ENCODE measurements at regions not wholly inside any gene's neighbourhood (a gene's known extent, or its start where the extent isn't known, plus 50 kb on each side); places are given as distances from the start of the nearest gene placed in this dataset.

DNA sequence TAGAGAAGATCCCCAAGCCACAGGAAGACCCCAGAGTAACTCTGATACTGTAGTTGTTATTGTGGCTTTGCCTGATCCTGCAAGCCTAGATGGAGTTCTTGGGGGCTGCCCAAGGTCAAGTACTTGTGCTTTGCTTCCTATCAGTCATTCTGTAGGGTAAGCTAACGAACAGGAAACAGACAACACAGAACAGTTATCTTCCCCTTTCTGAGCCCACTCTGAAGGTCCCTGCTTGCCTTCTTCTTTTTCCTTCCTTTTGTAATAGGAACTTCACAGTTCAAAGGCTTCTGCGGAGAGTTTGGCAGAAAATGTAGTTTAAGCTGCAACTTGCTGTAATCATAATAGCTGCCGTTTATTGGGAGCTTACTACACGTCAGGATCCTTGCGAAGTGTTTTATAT, 494.1 kb upstream of the ERCC4 start:
- H3K9me1 ChIP-seq (ENCODE audit: insufficient read depth, low read length) = no peaks in the 10 kb centered on the region
- no peak overlapping the region for H4K91ac ChIP-seq (ENCODE audit: insufficient read depth, low read depth, low read length)
- DNase-seq (no peak), ATAC-seq (ENCODE audit: low read depth) (no peak)
- no TSS peak for BruUV-seq (replicated peaks)
- no peaks in the 10 kb centered on the region for H3K79me1 ChIP-seq (ENCODE audit: low read depth in 1 of 2, low read length in 2 of 2)
- WGBS, 2 experiments (ENCODE audit: extremely low coverage in 2 of 2, insufficient read length in 1 of 2) = no CpG with 5 or more reads among the region's 5 CpGs
- in situ Hi-C loops (cut with MboI; ENCODE audit: low sequenced_read_pairs) = no loop called here
- no peak overlapping the region for H3K56ac ChIP-seq (ENCODE audit: extremely low read depth, insufficient read depth, low read length)
- intact Hi-C loops (cut with micrococcal nuclease) = no loop called here
- H2BK20ac ChIP-seq (ENCODE audit: low read depth, low read length) = no peak overlapping the region
- no peak overlapping the region for H2BK120ac ChIP-seq (ENCODE audit: low read depth, low read length)
- no peak overlapping the region for H3K18ac ChIP-seq (ENCODE audit: low read depth, low read length)
- POLR2A ChIA-PET (ENCODE audit: unreplicated experiment) = no interaction called here
- CTCF ChIA-PET = no interaction called here
- H3K27me3 ChIP-seq (ENCODE audit: control insufficient read depth, insufficient read depth, low read length) = no peaks in the 10 kb centered on the region
- H3K4ac ChIP-seq (ENCODE audit: low read depth, low read length) = no peak overlapping the region
- H2AFZ ChIP-seq (replicated peaks; ENCODE audit: low read length, poor library complexity) = no peak overlapping the region
- H3K9me3 ChIP-seq (ENCODE audit: control insufficient read depth, insufficient read depth, low read length) = peaks cover 13% of the 10 kb centered on the region
- TF ChIP-seq NFE2L2 (IDR thresholded peaks at IDR 0.05; ENCODE audit: low read depth, low read length) (no peak), RAD21 (IDR thresholded peaks at IDR 0.05; ENCODE audit: low read length) (no peak), RFX5 (IDR thresholded peaks at IDR 0.05; ENCODE audit: low read depth, low read length) (no peak), USF2 (IDR thresholded peaks at IDR 0.05; ENCODE audit: low read depth, low read length) (no peak), MAZ (IDR thresholded peaks at IDR 0.05; ENCODE audit: borderline replicate concordance, low read depth, low read length) (no peak), MAFK (IDR thresholded peaks at IDR 0.05; ENCODE audit: low read depth, low read length) (no peak), CHD1 (IDR thresholded peaks at IDR 0.05; ENCODE audit: low read depth, low read length) (no peak), FOS (IDR thresholded peaks at IDR 0.05; ENCODE audit: low read depth, low read length) (no peak), CTCF (conservative IDR thresholded peaks at IDR 0.05; ENCODE audit: low read depth, low read length) (no peak)
- dilution Hi-C loops (cut with HindIII; ENCODE audit: low sequenced_read_pairs, unreplicated experiment) = no loop called here
- H4K20me1 ChIP-seq (ENCODE audit: insufficient read depth, low read length) = no peaks in the 10 kb centered on the region
- no peak overlapping the region for H3K4me3 ChIP-seq (ENCODE audit: insufficient read depth, low read depth, low read length)
- no peak overlapping the region for H4K5ac ChIP-seq (ENCODE audit: low read depth, low read length)
- H3K14ac ChIP-seq (replicated peaks; ENCODE audit: low read depth, low read length) = no peak overlapping the region
- H3K27ac ChIP-seq (ENCODE audit: insufficient read depth, low read length) = no peak overlapping the region
- H3K4me2 ChIP-seq (ENCODE audit: low read depth, low read length) = no peak overlapping the region
- H2BK5ac ChIP-seq (ENCODE audit: low read depth, low read length, poor library complexity, severe bottlenecking) = no peak overlapping the region
- H2AK5ac ChIP-seq (ENCODE audit: low read depth, low read length) = no peak overlapping the region
- no peak overlapping the region for H2BK15ac ChIP-seq (ENCODE audit: low read depth, low read length)
- no peak overlapping the region for H3K9ac ChIP-seq (ENCODE audit: low read depth, low read length)
- no peak overlapping the region for H4K8ac ChIP-seq (ENCODE audit: low read depth in 2 of 2, low read length in 2 of 2)
- H3K4me1 ChIP-seq (ENCODE audit: control insufficient read depth, insufficient read depth, low read length) = no peaks in the 10 kb centered on the region
- H2AK9ac ChIP-seq (replicated peaks; ENCODE audit: low read depth, low read length, poor library complexity) = no peak overlapping the region
- no peaks in the 10 kb centered on the region for H3K36me3 ChIP-seq (ENCODE audit: control insufficient read depth, insufficient read depth, low read length)
- H3K23ac ChIP-seq (ENCODE audit: low read depth, low read length) = no peak overlapping the region

All from IMR-90 (cell line).